ENCODE measurements at regions not wholly inside any gene's neighbourhood (a gene's known extent, or its start where the extent isn't known, plus 50 kb on each side); places are given as distances from the start of the nearest gene placed in this dataset.

GRCh38 chr12:131647667-131648066 lies 63.2 kb upstream of the SFSWAP start:
- no peak for TF ChIP-seq POLR2AphosphoS5 (IDR thresholded peaks at IDR 0.05; ENCODE audit: low read depth, low read length)
- no peak for TF ChIP-seq POLR2A (IDR thresholded peaks at IDR 0.05; ENCODE audit: low read depth, low read length)

All from GM12891 (cell line).